BJ (cell line): ENCODE measurements at regions not wholly inside any gene's neighbourhood (a gene's known extent, or its start where the extent isn't known, plus 50 kb on each side); places are given as distances from the start of the nearest gene placed in this dataset.
"Not testable (repeated sequence)": the region's sequence is repeated elsewhere in the genome, so short reads cannot be mapped to it uniquely, and the experiment has no call there.

Experiments
- CTCF ChIA-PET: fragments of 350-600 bp; formaldehyde crosslinking; extraction: SDS; loops from one replicate; lab custom pipeline; 2021; ENCODE audit warnings: antibody characterized with exemption, inconsistent platforms; lab: Yijun Ruan, JAX
- POLR2A ChIA-PET: fragments of 300-600 bp; sonication (Branson Sonifier 250); formaldehyde crosslinking; extraction: SDS; loops from one replicate; lab custom pipeline; 2021; ENCODE audit warnings: antibody characterized with exemption; lab: Charles Lee
- DNase-seq: peaks from one replicate; pipeline ENCODE4 v3.0.0-alpha.2; 2011; ENCODE audit warnings: low read depth
- H3K27me3 ChIP-seq: 2 replicates; pipeline ENCODE4 v1.6.0; 2011; ENCODE audit warnings: low read length; ENCODE audit not compliant: control insufficient read depth, insufficient read depth
- H3K36me3 ChIP-seq: 2 replicates; pipeline ENCODE4 v1.5.1; 2011; ENCODE audit warnings: low read length; ENCODE audit not compliant: control insufficient read depth, insufficient read depth
- H3K4me3 ChIP-seq: 2 replicates; pipeline ENCODE4 v1.5.1; 2011; ENCODE audit warnings: low read depth, mild to moderate bottlenecking, control low read depth, low read length
- CTCF ChIP-seq: IDR thresholded peaks from 2 replicates; pipeline ENCODE4 v1.5.1; 2011; ENCODE audit warnings: low read depth, mild to moderate bottlenecking, control low read depth, inconsistent platforms, low read length, moderate library complexity; ENCODE audit not compliant: insufficient read depth

GRCh38 chr14:37711356-37711830 is 116.0 kb downstream of the TTC6 start:
- ChIA-PET POLR2A (interaction anchor here (0.5 kb wide), 1 partner anchor 86 kb away, joined by 10 read pairs; no protein-coding TSS in a partner anchor), CTCF (interaction anchor here (2.3 to 6.4 kb wide), 2 partner anchors 9 to 163 kb away, joined by 7 to 54 read pairs; no protein-coding TSS in a partner anchor)
- DNase-seq, result no peak
- Histone ChIP-seq H3K27me3 (no peaks in the 10 kb centered on the region), H3K36me3 (no peaks in the 10 kb centered on the region), H3K4me3 (no peak overlapping the region)
- TF ChIP-seq CTCF, result no peak

GRCh38 chr14:37711831-37712475 is 116.5 kb downstream of the TTC6 start:
- TF ChIP-seq CTCF, result no peak
- no peaks in the 10 kb centered on the region for H3K27me3 ChIP-seq
- CTCF ChIA-PET, result interaction anchor here (6.4 kb wide), 1 partner anchor 162 kb away, joined by 54 read pairs; no protein-coding TSS in a partner anchor
- POLR2A ChIA-PET, result interaction anchor here (0.5 kb wide), 1 partner anchor 86 kb away, joined by 10 read pairs; no protein-coding TSS in a partner anchor
- DNase-seq, result no peak
- H3K4me3 ChIP-seq, result no peak overlapping the region
- no peaks in the 10 kb centered on the region for H3K36me3 ChIP-seq

- H3K36me3 ChIP-seq, H3K27me3 ChIP-seq, H3K4me3 ChIP-seq, DNase-seq, POLR2A ChIA-PET: not testable (repeated sequence)
- CTCF ChIA-PET, result interaction anchor here (6.4 kb wide), 1 partner anchor 162 kb away, joined by 54 read pairs; no protein-coding TSS in a partner anchor
Measured at GRCh38 chr14:37712476-37712860, 117.0 kb downstream of the TTC6 start.

- Histone ChIP-seq H3K36me3 (no peaks in the 10 kb centered on the region), H3K27me3 (no peaks in the 10 kb centered on the region), H3K4me3 (no peak overlapping the region)
- TF ChIP-seq CTCF, result no peak
- CTCF ChIA-PET, result interaction anchor here (1.2 to 6.4 kb wide), 2 partner anchors 38 to 161 kb away, joined by 5 to 54 read pairs; no protein-coding TSS in a partner anchor
- no peak for DNase-seq
- POLR2A ChIA-PET, result no interaction called here
Measured at GRCh38 chr14:37712976-37713431, 117.6 kb downstream of the TTC6 start.

GRCh38 chr14:37720131-37720530 is 124.7 kb downstream of the TTC6 start:
- no peak for DNase-seq
- ChIA-PET CTCF (interaction anchor here (1.0 kb wide), 1 partner anchor 10 kb away, joined by 7 read pairs; no protein-coding TSS in a partner anchor), POLR2A (no interaction called here)
- H3K27me3 ChIP-seq, result no peaks in the 10 kb centered on the region
- H3K4me3 ChIP-seq, result no peak overlapping the region
- H3K36me3 ChIP-seq, result no peaks in the 10 kb centered on the region
- no peak for TF ChIP-seq CTCF
